Activated CD8-positive, alpha-beta memory T cell treated with anti-CD3 and anti-CD28 coated beads, Interleukin-2, amount 50 U/mL, for 24 hours (primary cell): ENCODE measurements at regions not wholly inside any gene's neighbourhood (a gene's known extent, or its start where the extent isn't known, plus 50 kb on each side); places are given as distances from the start of the nearest gene placed in this dataset.
"Not testable (repeated sequence)": the region's sequence is repeated elsewhere in the genome, so short reads cannot be mapped to it uniquely, and the experiment has no call there.

Experiments
- DNase-seq: peaks from one replicate; pipeline ENCODE4 v3.0.0-alpha.2; 2020; ENCODE audit errors: extremely low read depth

DNA sequence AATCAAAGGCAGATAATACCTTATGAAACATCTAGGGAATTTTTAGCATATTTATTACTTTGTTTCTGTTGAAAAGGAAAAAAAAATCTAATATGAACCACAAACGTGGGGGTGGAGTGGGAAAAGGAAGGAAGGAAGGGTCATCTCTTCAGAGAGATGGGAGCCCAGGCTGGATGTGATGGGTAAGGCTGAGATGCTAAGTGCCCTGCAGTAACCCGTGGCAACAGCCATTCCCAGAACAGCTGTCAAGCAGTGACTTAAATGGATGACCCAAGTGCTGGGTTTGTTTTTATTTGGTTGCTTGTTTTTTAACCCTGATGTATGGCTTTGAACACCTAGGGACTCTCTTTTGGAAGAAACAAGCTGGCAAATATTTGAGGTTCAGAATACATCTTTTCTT, 50.7 kb upstream of the KLF7 start:
- DNase-seq, result no peak

DNA sequence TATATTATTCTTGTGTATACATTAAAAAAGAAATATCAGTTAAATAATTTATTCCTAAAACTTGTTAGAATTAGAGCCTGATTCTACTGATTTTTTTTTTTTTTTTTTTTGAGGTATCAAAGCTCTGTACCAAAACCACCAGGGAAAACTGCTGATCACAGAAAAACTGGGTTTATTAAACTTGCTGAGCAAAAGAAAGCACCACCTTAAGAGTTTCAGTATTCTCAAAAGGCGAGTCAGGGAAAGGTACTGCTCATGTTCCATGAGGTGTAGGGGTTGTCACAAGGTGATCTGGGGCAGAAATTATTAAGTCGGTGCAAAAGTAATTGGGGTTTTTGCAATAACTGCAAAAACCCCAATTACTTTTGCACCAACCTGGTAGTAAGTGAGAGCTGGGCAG, 51.7 kb upstream of the KLF7 start:
- DNase-seq, result no peak

DNA sequence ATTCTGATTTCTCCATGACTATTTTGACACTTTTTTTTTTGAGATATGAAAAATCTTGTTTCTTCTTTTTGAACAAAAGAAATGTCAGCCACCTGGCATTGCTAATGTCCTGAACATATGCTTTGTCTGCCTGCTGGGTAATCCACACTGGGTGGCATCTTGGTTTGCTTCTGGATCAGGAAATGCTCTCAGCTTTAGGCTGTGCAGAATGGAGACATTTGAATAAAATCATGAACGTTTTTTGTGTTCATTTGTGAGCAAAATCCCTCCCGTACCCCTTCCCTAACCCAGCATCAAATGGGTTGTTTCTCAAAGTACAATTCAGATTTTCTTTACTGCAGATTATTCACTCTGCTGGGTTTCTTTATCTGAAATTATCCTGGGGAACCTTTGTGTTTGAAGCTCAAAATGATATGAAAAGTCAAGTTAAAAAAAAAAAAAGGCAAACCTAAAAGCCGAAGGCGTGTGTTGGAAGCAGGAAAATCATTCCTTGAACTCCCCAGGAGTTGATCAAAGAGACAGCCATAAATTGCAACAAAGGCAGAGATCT, 53.4 kb upstream of the KLF7 start:
- no peak for DNase-seq

DNA sequence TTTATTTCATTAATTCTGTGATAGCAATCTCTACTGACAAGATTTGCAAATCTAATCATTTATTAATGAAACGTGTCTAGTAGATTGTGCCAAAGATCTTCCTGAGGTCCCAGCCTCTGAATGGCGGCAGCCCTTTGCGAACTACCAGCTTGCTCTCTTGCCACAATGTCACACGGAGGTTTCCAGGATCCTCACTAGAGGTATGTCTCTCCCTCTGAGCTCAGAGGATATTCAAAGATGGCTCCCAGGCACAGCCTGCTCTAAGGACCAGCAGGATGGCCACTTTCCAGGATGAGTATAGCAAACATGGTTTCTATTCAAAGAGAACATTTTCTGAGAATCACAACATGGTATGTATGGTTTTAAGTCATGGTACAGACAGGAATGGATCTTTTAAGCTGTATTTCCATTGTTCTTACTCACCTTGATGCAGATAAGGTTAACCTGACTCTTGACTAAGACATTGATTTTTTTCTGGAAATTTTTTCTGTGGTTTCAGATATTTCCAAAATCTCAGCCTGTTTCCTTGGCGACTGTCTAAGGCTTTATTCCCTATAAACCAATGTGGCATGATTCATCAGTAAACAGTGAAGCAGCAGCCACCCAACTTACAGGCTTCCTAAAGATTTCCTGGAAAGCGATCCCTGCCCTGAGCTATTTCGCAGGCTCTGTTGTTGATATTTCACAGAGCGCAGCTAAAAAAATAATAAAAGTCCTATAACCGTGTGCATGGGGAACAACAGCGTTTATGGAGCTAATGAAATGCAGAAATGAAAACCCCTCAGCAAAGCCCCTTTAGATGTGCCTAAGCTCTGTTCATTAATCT, 54.1 kb upstream of the KLF7 start:
- no peak for DNase-seq

DNA sequence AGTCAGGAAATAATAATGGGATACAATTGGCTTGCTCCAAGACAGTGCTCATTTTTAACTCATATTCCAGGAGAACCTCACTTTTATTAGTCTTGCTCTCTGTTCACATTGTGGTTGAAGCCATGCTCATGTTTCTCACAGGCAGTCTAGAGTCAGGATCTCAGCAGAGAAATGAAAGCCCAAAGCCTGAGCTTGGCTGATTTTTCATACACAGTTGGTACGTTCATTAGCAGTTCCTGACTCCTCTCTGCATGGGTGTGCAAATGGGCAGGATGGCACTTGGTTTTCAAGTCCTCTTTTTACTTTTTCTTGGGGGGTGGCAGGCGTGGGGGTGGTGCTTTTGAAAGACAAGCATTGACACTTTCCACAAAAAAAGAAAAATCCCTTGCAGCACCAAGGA, 56.0 kb upstream of the KLF7 start:
- no peak for DNase-seq

DNA sequence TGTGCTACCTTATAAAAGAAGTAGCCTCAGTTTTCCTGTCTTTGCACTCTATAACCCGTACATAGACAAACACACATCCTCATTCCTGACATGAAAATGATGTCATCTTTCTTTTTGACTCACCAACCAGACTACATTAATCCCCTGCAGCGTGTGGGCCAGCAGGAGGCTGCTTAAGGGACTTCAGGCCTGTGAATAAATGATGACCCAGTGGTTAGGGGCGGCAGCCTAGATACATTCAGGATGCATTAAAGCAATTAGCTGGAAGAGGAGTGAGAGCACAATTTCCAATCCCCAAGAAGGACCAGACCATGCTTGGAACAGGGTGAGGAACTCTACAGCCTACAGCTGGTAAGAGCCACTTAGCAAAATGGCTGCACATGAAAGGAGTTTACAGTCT, 57.3 kb upstream of the KLF7 start:
- no peak for DNase-seq

DNA sequence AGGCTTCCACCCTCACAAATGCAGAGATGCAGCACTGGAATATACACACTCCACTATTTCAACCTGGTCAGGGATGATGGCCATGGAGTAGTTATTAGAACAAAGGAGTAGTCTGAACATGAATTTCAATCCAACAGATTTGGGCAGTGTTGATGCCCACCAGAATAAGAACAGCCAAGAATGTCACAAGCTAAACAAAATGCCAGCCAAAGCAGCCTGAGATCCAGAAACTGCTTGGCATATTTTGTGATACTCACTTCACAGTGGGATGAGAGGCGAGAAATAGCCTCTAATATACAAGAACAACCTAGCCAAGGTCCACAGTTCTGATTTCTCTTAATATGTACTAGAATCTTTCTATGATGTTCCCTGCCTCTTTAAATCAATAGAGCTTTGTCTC, 58.6 kb upstream of the KLF7 start:
- no peak for DNase-seq

DNA sequence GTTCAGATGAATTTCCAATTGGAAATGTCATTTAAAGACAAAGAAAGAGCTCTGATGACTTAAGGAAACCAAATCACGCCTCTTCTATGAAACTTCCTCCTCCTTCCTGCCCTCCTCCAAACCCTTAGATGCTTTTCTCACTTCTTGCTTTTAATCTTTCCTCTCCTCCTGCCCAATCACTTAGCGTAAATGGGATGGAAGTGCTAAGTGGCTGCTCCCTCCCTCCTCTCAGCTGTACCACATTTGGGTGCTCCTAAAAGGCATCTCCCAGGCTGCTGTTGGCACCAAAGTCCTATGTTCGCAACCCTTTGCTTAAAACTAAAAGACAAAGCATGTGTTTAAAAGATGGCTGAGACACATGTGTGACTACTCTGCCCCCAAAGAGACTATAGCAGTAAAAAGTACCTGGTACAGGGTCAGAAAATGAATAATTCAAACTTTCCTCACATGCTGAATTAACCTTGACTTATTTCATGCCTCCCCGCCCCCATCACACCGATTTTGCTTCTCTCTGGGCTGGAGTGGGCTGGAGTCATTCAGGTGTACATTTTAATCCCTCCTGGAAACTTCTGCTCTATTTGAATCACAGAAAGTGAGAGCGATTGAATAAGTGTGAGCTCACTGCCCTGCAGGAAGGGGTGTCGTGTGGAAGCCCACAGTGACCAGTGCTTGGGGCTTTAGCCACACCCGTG, 59.2 kb upstream of the KLF7 start:
- DNase-seq, result no peak

DNA sequence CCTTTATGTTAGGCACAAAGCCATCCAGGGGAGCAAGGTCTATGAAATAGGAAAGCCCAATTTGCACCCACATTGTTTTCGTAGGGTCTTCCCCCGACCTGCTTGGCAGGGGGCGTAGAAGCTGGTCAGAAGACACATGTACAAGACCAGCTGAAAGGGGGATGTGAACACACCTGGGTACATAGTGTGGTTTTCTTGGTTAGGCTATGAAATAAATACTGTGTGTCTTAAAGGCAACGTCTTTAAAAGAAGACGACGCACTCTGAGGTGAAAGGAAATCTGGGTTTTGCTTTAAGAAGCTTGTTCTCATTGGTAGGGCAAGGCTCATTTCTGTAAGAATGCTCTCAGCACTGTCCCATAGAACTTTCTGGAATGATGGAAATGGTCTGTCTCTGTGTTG, 60.0 kb upstream of the KLF7 start:
- no peak for DNase-seq

DNA sequence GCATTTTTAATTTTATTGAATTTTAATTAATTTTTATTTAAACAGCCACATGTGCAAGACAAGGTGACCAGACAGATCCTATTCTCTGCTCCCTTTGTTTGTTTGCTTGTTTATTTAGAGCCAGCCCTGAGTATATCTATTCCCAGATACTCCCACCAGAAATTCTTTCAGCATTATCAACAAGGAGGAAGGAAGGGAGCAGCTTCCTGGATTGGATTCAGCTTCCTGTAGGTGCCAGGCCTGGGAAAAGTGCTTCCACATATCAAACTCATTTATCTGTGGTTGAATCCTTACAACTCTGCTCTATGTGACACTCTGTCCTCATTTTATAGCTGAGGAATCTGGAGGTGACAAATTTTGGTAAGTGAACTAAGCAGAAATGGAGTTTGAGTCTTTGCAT, 60.5 kb upstream of the KLF7 start:
- no peak for DNase-seq

DNA sequence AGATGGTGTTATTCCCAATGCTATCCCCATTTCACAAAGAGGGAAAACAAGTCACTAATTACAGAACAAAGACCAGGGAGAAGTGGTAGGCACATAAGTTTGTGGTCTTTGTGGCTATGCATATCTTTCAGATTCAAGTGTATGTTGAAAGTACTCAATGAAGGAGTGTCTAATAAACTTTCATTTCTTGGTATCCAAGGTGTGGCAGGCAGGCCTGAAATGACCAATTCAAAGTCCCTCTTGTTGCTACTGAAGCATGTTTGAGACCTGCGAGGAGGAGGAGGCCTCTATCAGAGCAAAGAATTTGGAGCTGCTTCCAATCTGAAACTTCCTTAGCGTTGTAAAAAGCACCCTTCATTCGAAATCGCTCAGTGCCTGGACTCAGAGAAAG, 60.9 kb upstream of the KLF7 start:
- no peak for DNase-seq

DNA sequence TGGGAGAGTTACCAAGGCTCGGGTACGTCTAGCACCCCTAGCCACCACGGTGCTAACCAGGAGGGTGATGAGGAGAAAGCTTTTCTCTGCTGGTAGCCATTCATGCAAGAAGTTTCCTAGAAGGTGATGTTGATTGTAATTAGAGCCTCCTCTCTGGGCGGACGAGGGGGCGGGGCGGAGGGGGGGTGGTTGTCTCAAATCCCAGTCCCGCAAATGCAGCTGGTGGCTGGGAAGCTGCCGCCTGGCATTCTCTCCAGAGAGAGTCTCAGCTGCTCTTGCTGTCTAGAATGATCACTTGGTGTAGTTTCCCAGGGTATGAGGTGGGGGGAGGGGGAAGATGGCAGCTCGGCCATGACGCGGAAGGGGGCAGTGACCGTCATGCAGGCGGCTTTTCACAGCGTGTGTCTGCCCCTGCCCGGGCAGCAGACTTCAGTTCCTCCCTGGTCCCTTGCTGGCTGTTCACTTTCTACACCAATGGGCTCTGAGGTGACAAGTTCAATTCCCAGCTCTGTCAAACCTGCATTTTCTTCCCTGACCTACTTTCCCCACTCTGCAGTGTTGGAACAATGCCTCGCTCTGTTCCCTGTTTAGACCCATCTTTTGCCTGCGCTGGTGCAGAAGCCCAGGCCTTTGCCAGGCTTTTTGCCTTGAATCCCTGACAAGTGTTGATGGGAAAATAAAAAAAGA, 61.5 kb upstream of the KLF7 start:
- no peak for DNase-seq

DNA sequence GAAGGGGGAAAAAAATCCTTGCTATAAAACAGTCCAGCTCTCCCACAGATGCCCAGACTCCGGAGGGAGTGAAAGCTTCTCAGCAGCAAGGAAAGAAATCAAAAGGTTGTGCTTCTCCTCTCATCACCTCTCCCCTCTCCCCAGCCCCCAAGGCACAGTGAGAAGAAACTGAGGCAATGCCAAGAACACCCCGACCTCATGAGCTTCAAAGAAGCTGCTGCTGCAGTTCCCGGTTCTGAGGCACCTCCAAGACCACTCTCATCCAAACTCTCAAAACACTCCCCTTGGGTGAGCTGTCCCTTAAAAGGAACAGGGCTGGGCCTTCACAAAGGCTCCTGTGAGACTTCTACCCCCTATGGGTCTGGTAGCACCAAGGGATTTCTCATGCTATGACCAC, 62.0 kb upstream of the KLF7 start:
- DNase-seq, result no peak

DNA sequence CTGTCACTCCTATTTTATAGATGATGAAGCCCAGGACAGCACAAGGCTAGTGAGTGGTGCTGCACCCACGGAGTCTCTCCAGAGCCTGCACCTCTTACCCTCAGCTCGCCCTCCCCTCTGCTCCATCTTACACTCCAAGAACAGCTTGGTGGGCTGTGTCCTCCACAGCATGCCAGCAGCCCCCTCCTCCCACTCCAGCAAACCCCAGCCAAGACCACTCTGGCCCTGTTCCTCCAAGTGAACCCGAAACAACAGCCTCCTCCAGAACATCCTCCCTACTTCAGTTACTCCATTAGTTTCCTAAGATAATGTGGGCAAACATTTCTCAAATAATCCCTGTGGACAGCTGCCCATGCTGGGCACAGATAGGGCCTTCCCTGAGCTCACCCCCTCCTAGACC, 62.7 kb upstream of the KLF7 start:
- DNase-seq, result no peak

DNA sequence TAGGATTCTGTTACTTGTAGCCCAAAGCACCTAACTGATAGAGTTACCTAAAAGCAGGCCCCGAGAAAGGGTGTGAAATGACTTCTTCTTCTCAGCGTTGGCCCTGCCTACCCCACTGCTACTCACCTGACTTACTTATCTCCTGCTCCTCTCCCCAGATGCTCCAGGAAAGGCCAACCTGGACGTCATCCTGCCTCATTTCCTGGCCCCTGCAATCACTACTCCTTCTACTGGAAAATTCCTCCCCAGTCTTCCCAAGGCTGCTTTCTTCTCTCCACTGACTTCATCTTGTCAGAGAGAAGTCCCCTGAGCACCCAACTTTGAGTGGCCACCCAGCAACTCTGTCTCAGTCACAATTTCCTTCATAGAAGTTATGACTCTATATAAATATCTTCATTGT, 63.4 kb upstream of the KLF7 start:
- DNase-seq, result no peak

DNA sequence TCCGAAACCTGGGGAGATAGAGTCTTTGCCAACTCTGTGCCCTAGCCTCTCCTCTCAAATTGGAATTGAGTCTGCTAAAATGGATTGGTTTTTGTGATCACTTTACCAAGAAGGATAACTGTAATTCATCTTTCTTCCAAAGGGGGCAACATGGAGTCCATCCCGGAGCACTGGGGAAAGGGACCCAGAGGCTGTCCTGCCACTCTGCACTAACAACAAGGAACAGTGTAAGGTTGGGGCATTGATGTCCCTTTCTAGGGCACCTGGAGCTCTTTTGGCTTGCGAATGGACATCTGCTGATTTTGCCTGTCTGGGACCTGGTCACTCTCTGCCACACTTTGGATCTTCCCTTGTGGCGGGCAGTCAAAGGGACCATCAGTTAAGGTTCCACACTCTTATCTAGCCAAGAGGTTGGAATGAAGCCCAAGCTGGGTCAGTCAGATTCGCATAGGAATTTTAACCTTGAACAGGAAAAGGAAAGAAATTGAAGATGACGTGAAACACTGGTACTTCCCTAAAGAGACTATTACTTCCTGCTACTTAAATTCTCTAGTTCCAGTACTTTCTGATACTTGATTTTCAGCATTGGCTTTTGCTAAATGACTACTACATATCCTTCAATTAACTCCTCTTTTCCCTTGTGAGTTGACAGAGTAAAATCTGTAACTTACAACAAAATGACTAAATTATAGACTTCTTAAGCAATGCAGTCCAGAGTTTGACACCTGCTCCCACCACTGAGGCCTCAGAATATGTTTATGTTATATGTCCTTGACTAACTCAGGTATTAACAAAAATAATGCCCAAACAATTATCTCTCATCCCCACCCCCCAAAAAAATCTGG, 64.7 kb upstream of the KLF7 start:
- no peak for DNase-seq

DNA sequence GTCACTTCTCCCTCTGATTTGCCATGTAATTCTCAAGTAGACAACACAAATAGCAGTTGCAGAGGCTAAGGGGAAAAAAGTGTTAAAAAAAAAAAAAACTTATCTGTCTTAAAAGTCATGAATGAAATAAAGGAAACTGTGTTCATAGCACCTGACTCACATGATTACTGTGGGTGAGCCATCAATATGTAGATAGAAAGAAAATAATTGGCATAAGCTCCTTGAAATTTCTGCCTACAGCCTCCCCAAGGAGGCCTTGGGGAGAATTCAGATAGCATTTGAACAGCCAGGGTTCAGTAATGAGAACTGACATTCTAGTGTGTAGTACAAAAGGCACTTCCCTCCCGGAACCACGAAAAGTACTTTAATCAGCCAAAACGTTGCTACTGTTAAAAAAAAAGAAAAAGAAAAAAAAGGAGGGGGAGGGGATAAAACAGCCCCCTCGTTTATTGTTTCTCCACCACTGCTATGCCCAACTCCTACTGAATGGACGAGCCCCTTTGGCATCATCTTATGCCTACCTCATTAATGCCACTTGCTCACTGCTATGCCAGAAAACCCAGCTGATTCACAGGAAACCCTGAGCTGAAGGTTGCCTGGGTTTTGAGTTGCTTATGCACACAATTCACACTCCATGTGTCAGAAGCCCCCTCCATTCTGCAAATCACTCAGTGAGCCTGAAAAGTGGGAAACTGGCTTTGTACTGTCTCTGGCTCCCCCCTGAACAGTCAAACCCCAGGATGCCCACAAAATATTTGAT, 65.5 kb upstream of the KLF7 start:
- DNase-seq, result no peak

DNA sequence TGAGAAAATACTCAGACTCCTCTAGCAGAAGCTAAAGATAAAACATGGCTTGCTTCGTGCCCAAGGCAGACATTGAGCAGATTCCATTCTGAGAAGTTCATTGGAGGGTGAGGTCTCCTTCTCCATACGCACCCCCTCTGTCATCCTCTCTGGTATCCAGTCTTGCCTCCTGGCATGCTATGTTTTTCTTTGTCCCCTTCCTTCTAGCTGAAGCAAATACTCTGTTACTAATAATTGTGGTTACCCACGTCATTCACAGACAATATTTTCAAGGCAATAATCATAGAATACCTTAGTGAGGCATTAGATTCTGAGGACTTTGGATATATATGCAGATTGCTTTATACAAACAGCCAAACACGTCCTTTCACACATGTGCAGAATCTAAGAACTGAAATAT, 66.2 kb upstream of the KLF7 start:
- no peak for DNase-seq

DNA sequence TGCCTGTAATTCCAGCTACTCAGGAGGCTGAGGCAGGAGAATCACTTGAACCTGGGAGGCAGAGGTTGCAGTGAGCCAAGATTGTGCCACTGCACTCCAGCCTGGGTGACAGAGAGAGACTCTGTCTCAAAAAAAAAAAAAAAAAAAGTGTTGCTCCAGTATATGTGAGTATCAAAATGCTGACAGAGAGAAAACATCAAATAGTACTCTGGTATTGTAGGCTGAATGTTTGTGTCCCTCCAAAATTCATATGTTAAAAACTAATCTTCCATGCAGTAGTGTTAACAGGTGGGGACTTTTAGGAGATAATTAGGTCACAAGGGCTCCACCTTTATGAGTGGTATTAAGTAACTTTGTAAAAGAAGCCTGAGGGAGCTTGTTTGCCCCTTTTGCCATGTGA, 67.4 kb upstream of the KLF7 start:
- not testable (repeated sequence) for DNase-seq

DNA sequence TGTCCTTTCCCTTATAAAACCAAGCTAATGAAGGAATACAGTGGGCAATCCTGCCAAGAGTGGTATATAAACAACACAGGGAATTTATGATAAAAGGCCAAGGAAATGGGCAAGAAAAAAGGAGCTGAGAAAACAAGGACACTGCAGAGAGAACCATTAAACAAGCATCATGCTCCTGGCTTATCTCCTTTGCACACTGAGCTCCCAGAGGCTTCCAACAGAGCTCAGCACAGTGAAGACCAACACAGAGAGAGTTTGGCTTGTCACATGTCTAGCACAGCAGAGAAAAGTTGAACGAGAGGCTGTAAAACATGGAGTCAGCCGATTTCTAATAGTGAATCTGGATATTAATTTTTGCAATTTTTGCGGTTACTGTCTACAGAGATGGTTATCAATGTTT, 68.0 kb upstream of the KLF7 start:
- no peak for DNase-seq

DNA sequence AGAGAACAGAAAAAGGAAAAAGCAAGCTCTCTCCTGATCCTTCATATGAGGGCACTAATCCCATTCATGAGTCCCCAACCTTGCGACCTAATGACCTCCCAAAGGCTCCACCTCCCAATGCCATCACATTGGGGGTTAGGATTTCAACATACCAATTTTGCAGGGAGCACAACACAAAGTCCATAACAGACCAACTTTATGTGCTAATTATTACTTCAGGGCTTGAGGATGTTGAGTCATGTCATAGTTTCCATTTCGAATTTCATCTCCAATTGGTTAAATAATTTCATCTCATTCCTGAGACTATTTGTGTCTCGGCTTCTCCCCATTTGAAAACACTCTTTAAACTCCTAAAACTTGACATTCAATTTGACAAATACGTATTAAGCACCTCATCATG, 69.9 kb upstream of the KLF7 start:
- DNase-seq, result no peak
